SKM-1 (cell line): ENCODE measurements at regions not wholly inside any gene's neighbourhood (a gene's known extent, or its start where the extent isn't known, plus 50 kb on each side); places are given as distances from the start of the nearest gene placed in this dataset.

Experiments used
- DNase-seq: peaks from one replicate; lab custom pipeline; 2025; ENCODE audit not compliant: unreplicated experiment; lab: John Stamatoyannopoulos, UW

DNA sequence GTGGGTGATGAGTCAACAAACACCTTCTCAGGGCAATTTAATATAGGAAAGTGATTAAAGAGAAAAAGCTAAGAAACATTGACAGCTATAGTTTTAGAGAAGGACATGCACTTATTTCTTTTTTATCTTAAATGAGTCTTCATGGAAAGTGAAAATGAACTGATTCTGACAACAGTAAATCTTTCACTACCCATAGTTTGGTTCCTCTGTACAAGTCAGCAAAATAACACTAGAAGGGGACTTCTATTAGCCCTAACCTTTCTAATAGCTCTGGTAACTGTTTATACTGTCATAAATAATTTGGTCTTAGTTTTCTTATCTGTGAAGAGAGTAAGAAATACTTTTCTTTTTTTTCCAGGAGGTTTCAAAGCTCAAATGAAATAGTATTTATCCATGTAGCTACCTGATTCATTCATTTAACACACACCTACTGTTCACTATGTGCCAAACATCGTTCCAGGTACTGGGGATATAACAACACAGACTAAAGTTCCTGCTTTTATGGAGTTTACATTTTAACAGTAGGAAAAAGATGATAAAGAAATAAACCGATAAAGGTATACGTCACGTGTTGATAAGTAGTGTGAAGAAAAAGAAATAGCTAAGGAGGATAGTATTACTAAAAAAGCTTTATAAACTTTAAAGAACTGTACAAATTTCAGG, 148.2 kb downstream of the PCSK1 start:
- DNase-seq, result no peak

DNA sequence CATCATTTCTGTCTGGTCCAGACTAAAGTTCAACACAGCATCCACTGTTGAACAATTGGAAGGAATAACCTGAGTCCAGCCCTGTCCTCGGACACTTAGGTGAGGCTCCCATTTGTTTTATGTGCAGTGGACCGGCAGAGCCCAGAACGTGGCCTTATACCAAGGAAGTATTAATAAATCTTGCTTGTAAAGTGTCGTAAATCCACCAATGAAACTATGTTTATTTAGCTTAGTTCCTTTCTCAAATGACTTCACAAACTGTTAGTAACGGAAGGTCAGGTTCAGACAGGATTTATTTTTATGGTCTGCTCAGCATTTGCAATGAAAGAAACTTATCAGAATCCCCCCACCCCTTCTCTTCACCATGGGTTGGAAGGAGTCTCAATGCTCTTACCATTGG, 149.5 kb downstream of the PCSK1 start:
- DNase-seq, result no peak

DNA sequence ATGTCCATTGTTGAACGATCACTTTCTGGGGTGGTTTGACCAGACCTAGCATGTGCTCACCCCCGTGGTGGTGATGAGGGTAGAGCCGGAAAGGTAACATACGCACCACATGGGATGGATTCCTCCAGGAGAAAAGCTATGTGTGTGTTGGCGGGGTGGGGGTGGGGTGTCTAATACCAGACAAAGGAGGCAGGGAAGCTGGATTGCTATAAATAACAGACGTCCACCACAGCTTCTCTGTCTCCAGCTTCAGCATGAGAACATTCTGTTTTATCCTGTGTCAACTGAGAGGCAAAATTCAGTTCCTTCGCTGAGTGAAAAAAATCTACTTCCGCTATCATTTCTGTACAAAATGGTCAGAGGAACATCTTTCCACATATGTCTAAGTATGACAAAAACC, 151.0 kb downstream of the PCSK1 start:
- no peak for DNase-seq

DNA sequence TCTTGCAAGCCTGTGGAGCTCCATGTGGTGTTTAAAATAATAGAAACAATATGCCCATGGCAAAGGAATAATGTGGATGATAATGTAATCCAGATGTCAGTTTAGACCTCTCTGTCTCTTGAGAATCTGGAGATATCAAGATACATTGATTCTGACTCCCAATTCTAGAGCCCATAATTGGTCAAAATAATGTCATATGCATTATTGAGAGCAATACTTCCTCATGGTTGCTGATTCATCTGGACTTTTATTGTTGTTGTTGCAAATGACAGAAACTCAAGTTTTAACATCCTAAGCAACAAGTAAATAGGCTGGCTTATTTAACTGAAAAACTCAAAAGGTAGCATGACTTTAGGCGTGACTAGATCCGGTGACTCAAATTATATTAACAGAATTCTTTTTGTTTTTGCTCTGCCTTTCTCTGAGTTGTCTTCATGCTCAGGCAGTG, 152.1 kb downstream of the PCSK1 start:
- DNase-seq, result no peak

GRCh38 chr5:96279801-96280542, 153.1 kb downstream of the PCSK1 start:
- no peak for DNase-seq

DNA sequence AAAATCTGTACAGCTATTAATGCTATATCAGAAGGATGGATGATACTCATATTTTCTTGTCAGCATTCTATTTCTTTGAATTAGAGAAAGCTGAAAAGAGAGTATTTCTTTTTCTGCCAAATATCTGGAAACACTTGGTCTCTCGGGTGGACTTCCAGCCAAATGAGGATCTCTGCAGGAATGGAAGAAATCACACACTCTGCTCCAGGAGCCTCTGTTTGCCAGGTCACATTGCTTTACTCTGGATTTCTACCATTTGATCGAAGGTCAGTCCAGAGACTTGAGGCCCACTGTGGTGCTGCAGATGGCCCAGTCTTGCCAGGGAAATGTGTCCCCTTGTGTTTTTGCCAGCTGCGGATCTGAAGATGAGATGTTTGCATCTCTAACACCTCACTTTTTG, 154.1 kb downstream of the PCSK1 start:
- no peak for DNase-seq

DNA sequence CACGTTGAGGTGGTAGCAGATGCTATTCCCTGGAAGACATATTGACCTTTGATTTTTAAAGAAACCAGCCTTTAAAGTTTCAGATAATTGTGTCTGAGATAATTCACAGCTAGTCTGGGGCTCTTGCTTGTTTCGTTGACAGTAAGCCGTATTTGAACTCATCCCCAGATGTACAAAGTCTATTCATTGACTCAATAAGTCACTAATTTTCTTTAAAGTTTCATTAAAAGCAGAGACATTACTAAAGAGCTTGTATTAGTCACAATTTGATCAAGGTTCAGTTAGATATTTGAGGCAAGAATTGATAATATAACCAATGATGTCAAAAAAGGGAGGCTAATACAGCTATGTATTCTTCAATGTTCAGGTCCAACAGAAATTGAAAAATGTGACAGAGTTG, 158.0 kb downstream of the PCSK1 start:
- no peak for DNase-seq

- DNase-seq, result no peak
Observed at GRCh38 chr5:96265487-96265886, 167.6 kb downstream of the PCSK1 start.

GRCh38 chr5:96264047-96264446, 169.0 kb downstream of the PCSK1 start:
- no peak for DNase-seq

GRCh38 chr5:96262105-96262504, 170.9 kb downstream of the PCSK1 start:
- DNase-seq, result no peak

DNA sequence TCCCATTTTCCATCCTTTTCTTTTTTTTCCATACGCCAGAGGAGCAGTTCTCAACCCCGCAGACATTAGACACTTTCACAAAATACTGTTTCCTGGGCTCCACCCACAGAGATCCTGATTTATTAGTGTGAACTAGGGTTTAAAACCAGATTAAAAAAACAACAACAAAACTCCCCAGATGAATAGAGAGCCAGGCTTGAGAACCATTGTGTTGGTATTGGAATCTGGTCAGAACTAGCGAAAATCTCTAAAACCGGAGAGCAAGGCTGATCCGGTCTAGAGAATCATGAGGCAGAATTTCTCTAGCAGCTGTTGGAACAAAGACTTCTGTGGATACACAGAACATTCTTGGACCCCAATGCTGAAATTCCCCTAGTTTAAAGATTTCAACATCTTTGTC, 173.0 kb downstream of the PCSK1 start:
- no peak for DNase-seq

GRCh38 chr5:96259151-96259772, 173.8 kb downstream of the PCSK1 start:
- DNase-seq, result peak; percentile 64

- DNase-seq, result no peak
Observed at GRCh38 chr5:96258692-96259091, 174.4 kb downstream of the PCSK1 start.

DNA sequence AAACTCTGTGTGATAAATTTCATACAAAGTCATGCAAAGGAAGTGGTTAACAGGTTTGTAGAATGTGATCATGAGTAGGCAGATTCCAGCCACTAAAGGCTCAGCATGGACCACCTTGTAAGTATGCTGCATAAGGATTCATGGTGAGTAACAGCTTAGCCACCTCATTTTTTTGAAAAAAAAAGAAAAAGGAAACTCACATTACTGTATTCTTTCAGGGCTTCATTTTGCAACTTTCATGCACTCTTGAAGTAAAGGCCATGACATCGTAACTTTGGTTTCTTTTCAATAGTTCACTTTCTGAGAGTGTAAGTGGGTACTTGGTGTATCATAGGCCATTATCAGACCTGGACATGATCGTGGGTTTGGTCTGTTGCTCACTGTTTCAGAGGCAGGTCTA, 175.1 kb downstream of the PCSK1 start:
- no peak for DNase-seq

- no peak for DNase-seq
Observed at GRCh38 chr5:96256795-96257470, 176.1 kb downstream of the PCSK1 start.

DNA sequence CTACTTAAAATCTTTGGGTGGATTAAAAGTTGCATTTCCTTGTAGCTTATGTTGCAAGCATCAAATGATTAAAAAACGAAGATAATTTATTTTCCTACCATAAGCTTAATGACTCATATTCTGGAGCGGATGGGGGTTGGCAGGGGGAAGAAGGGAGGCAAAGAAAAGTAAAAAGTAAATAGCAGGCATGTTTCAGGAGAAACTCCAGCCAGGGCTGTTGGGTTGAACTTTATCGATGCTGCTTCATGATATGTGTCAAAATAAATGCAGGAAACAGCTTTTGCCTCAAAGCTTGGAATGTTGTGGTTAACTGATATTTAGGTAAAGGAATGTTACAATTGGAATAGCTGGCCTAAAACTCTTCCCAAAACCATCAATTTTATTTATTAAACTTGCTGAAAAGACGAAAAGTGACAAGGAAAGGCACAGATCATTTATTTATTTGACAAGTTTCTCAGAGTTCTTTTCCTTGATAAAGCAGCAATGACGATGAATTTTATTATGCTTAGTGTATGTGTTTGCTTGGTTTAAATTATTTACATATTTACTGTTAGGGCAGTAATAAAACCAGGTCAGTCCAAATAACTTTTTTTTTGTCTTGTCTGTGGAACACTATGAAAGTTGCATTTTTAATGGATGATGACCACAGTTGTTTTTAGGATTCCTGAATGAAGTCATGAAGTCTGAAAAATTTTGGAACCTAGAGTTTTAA, 177.9 kb downstream of the PCSK1 start:
- no peak for DNase-seq

GRCh38 chr5:96253140-96253539, 179.9 kb downstream of the PCSK1 start:
- no peak for DNase-seq

DNA sequence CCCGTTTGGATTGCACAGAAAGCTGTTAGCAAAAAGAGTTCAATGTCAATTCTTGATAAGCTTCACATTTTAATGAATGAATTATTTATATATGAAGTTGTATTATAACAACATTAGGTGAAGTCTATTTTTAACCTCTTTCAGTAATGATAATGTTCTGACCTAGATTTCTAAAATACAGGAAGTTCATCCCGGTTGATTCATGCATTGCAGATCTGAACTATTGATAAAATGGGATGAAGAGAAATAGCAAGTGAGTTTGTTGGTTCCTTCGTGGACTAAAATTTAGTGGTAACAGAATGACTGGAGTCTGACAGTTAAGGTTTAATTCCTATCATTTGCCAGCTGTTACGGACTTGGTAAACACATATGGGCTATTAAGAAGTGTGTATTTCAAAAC, 180.5 kb downstream of the PCSK1 start:
- no peak for DNase-seq

- no peak for DNase-seq
Observed at GRCh38 chr5:96250782-96251181, 182.3 kb downstream of the PCSK1 start.

GRCh38 chr5:96248131-96248530, 184.9 kb downstream of the PCSK1 start:
- no peak for DNase-seq

DNA sequence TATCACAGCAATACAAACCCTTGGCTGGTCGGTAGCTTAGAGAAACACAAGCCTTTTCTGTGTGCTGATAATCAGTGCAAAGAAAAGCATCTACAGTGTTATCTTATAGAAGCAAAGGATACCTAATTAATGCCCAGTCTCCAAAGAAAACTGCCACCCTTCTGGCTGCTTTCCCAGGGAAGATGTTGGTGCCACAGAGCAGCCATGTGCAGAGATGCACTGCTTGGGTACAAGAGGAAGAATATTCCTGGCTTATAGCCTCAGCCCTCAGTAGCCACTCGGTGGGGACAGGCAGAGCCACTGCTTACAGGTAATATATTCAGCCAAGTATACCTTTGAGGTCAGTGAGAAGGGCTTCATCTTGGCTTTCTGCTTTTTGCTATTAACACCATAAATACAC, 185.3 kb downstream of the PCSK1 start:
- no peak for DNase-seq
